Lung (tissue), 11 donors: ENCODE measurements at regions not wholly inside any gene's neighbourhood (a gene's known extent, or its start where the extent isn't known, plus 50 kb on each side); places are given as distances from the start of the nearest gene placed in this dataset.
"Not testable (repeated sequence)": the region's sequence is repeated elsewhere in the genome, so short reads cannot be mapped to it uniquely, and the experiment has no call there.

Experiments
- ATAC-seq: fragments of 200-7000 bp; cut with Tn5 transposase; one replicate; pipeline ENCODE4 v1.9.1; 2020; ENCODE audit warnings: moderate number of reproducible peaks; ENCODE audit not compliant: insufficient read depth, low FRiP score
- DNase-seq, 3 donors: peaks; one replicate each; pipeline ENCODE4 v3.0.0-alpha.2; 2013 to 2017
- H3K27ac ChIP-seq, 2 donors: one replicate each; pipeline ENCODE4 v1.5.1; 2013; ENCODE audit warnings: mild to moderate bottlenecking in 2 of 2, moderate library complexity in 2 of 2, control low read depth in 1 of 2, inconsistent platforms in 1 of 2, low read depth in 1 of 2, low read length in 1 of 2
- H3K27me3 ChIP-seq, 3 donors: one replicate each; pipeline ENCODE4 v1.5.1; 2013; ENCODE audit warnings: low read length in 2 of 3; ENCODE audit not compliant: control insufficient read depth in 3 of 3, insufficient read depth in 3 of 3
- H3K36me3 ChIP-seq, 4 donors: one replicate each; pipeline ENCODE4 v1.5.1; 2013; ENCODE audit warnings: low read length in 4 of 4, mild to moderate bottlenecking in 1 of 4, moderate library complexity in 1 of 4; ENCODE audit not compliant: control insufficient read depth in 4 of 4, insufficient read depth in 4 of 4
- H3K4me1 ChIP-seq, 5 donors: one replicate each; pipeline ENCODE4 v1.5.1; 2013; ENCODE audit warnings: low read length in 5 of 5, mild to moderate bottlenecking in 2 of 5, moderate library complexity in 1 of 5; ENCODE audit not compliant: control insufficient read depth in 5 of 5, insufficient read depth in 5 of 5
- H3K4me3 ChIP-seq: one replicate; pipeline ENCODE4 v1.5.1; 2013; ENCODE audit warnings: mild to moderate bottlenecking, control low read depth, moderate library complexity
- H3K9ac ChIP-seq, 2 donors: one replicate each; pipeline ENCODE4 v1.5.1; 2013; ENCODE audit warnings: low read length in 2 of 2, control low read depth in 1 of 2; ENCODE audit not compliant: insufficient read depth in 1 of 2
- H3K9me3 ChIP-seq, 4 donors: one replicate each; pipeline ENCODE4 v1.5.1; 2013; ENCODE audit warnings: low read length in 3 of 4, mild to moderate bottlenecking in 1 of 4, moderate library complexity in 1 of 4; ENCODE audit not compliant: control insufficient read depth in 4 of 4, insufficient read depth in 3 of 4
- WGBS, 2 donors: extraction: QIAGEN DNeasy Blood & Tissue Kit; methylation state at CpG; one replicate each; pipeline ENCODE4 v1.1.7; 2013; 5-methylcytosine and 5-hydroxymethylcytosine counted together
- TF ChIP-seq, protein P1 (sequence below): IDR thresholded peaks from 2 replicates; pipeline ENCODE4 v1.5.1; 2012; ENCODE audit warnings: mild to moderate bottlenecking; ENCODE audit errors: control extremely low read depth, extremely low read depth
- donor health status: control.
- donor health status: control.
- donor health status: Bipolar disorder and iron deficiency.
- donor health status: healthy.
- donor health status: DM: yes; HTN: yes; CAD: no.

DNA sequence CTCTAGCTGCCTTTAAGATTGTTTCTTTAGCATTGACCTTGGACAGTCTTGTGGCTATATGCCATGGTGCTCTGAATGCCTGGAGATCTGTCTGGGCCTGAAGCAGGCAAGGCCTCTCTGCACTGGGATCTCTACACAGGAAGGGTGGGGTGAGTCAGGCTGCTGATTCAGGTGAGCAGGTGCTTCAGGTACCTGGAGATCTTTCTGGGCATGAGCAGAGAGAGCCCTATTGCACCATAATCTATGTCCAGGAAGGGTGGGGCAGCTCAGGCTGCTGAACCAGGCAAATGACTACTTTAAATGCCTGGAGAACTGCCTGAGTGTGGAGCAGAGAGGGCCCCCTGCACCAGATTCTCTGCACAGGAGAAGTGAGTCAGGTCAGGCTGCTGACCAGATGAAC, 94.5 kb downstream of the TPBG start:
- Histone ChIP-seq H3K9ac (no peak overlapping the region), H3K27ac (no peak overlapping the region), H3K4me1 (no peaks in the 10 kb centered on the region), H3K9me3 (peaks cover 0 to 8% (median 4%) of the 10 kb centered on the region in 4 donors), H3K36me3 (no peaks in the 10 kb centered on the region), H3K4me3 (no peak overlapping the region), H3K27me3 (no peaks in the 10 kb centered on the region)
- no peak for DNase-seq
- TF ChIP-seq, protein P1, sequence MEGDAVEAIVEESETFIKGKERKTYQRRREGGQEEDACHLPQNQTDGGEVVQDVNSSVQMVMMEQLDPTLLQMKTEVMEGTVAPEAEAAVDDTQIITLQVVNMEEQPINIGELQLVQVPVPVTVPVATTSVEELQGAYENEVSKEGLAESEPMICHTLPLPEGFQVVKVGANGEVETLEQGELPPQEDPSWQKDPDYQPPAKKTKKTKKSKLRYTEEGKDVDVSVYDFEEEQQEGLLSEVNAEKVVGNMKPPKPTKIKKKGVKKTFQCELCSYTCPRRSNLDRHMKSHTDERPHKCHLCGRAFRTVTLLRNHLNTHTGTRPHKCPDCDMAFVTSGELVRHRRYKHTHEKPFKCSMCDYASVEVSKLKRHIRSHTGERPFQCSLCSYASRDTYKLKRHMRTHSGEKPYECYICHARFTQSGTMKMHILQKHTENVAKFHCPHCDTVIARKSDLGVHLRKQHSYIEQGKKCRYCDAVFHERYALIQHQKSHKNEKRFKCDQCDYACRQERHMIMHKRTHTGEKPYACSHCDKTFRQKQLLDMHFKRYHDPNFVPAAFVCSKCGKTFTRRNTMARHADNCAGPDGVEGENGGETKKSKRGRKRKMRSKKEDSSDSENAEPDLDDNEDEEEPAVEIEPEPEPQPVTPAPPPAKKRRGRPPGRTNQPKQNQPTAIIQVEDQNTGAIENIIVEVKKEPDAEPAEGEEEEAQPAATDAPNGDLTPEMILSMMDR, result no peak
- no peak for ATAC-seq

DNA sequence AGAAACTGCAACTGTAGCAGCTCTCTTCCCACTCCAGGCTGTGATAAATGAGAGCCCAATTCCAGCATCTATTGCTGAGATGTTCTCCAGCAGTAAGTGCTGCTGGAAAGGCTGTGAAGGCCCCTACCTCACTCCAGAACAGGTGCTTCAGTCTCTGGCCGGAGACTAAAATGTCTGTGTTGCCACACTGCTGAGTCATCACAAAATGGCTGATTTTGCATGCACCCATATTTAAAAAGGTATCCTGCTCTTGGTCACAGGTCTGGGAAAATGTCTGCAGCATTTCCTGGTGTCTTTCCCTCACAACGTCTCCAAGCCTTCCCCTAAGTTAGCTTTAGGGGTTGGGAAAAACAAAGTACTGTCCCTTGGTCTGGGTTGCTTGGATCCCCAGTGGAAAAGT, 95.1 kb downstream of the TPBG start:
- ATAC-seq, result no peak
- DNase-seq, result no peak
- Histone ChIP-seq H3K9ac (no peak overlapping the region), H3K36me3 (no peaks in the 10 kb centered on the region), H3K27me3 (no peaks in the 10 kb centered on the region), H3K9me3 (peaks cover 0 to 8% (median 4%) of the 10 kb centered on the region in 4 donors), H3K4me3 (no peak overlapping the region), H3K27ac (no peak overlapping the region), H3K4me1 (no peaks in the 10 kb centered on the region)
- TF ChIP-seq, protein P1, result no peak
- 71 to 82% methylated on average over 2 of the region's 2 CpGs for WGBS, 2 donors

- ATAC-seq (no peak), DNase-seq (peak in 2 of 3 donors; percentile 18 to 22)
- Histone ChIP-seq H3K4me3 (no peak overlapping the region), H3K4me1 (no peaks in the 10 kb centered on the region), H3K9me3 (peaks cover 0 to 8% (median 4%) of the 10 kb centered on the region in 4 donors), H3K27ac (no peak overlapping the region), H3K27me3 (no peaks in the 10 kb centered on the region), H3K9ac (no peak overlapping the region), H3K36me3 (no peaks in the 10 kb centered on the region)
- 79 to 90% methylated on average over 1 of the region's 1 CpG for WGBS, 2 donors
- TF ChIP-seq, protein P1, result no peak
Observed at GRCh38 chr6:82461536-82461935, 97.9 kb downstream of the TPBG start.

DNA sequence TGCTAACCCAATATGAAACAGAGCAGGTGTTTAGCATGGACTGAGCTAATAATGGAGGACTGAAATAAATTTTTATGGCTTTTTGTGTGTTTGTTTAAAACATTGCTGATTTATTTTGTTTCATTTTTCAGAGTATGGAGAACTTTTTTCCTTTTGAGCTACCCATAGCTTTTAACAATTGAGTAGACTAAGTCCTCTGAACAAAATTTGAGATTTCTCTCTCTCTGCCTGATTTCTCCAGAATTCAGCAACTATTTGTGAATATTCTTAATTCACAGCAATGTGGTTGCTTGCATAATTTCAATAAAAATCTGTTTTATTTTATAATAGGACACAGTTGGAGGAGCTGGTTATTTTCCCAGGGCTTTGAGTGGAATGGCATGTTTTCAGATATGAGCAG, 103.7 kb downstream of the TPBG start:
- Histone ChIP-seq H3K9ac (no peak overlapping the region), H3K27me3 (no peaks in the 10 kb centered on the region), H3K36me3 (no peaks in the 10 kb centered on the region), H3K27ac (no peak overlapping the region), H3K4me3 (no peak overlapping the region), H3K4me1 (no peaks in the 10 kb centered on the region), H3K9me3 (peaks cover 0 to 10% (median 4%) of the 10 kb centered on the region in 4 donors)
- TF ChIP-seq, protein P1, result no peak
- ATAC-seq, result no peak
- DNase-seq, result no peak

DNA sequence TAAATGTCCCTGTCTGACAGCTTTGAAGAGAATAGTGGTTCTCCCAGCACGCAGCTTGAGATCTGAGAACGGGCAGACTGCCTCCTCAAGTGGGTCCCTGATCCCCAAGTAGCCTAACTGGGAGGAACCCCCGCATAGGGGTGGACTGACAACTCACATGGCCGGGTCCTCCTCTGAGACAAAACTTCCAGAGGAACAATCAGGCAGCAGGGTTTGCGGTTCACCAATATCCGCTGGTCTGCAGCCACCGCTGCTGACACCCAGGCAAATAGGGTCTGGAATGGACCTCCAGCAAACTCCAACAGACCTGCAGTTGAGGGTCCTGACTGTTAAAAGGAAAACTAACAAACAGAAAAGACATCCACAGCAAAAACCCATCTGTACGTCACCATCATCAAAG, 106.5 kb downstream of the TPBG start:
- not testable (repeated sequence) for H3K4me1 ChIP-seq, H3K9ac ChIP-seq, H3K27me3 ChIP-seq, DNase-seq, H3K36me3 ChIP-seq, H3K27ac ChIP-seq, ATAC-seq, H3K4me3 ChIP-seq
- WGBS, 2 donors, result 93 to 95% methylated on average over 8 of the region's 8 CpGs
- peaks cover 0 to 10% (median 4%) of the 10 kb centered on the region in 4 donors for H3K9me3 ChIP-seq

- not testable (repeated sequence) for H3K4me3 ChIP-seq, DNase-seq, H3K36me3 ChIP-seq, ATAC-seq, H3K27ac ChIP-seq, H3K9me3 ChIP-seq, H3K27me3 ChIP-seq, H3K4me1 ChIP-seq, H3K9ac ChIP-seq
- WGBS, 2 donors, result 92 to 94% methylated on average over 5 of the region's 5 CpGs
Observed at GRCh38 chr6:82475106-82475505, 111.5 kb downstream of the TPBG start.
